HUDEP-2 (cell line): ENCODE measurements at regions not wholly inside any gene's neighbourhood (a gene's known extent, or its start where the extent isn't known, plus 50 kb on each side); places are given as distances from the start of the nearest gene placed in this dataset.

ENCODE experiments used
- DNase-seq, 76 experiments: peaks; one replicate each; lab custom pipeline; 2025; ENCODE audit not compliant: unreplicated experiment in 76 of 76; lab: John Stamatoyannopoulos, UW

DNA sequence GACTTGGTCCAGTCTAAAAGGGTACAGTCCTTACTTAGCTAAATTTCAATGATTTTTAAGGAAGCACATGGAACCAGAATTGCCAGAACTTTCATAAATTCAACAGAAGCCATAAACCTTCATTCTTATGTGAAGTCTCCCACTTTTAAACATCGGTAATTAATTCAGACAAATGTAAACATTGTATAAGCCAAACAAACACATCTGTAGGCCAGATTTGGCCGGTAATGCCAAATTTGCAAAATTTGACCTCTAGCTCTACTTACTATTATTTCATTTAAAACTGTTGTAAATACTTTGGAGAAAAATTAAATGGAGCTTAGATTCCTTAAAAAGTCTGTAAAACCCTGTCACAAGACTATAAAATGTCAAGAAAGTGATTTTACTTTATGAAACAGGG, 83.2 kb upstream of the GALNT5 start:
- DNase-seq, result no peak

- DNase-seq, result no peak
Measured at GRCh38 chr2:157176602-157177001, 80.9 kb upstream of the GALNT5 start.

DNA sequence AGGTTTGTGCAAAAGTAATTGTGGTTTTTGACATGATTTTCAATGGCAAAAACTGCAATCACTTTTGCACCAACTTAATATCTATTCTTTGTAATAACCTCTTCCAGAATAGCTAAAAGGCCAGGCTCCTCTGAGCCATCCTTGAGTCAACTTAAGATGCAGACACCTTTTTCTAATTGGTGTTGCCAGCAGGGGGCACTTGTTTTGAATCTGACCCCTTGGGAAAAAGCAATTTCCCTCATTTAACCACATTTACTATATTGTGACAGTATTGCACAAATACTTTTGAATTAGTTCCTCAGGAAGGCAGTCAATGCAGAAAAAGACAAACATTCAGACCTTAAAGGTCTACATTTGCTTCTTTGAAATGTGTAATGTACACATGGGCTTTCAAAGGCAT, 78.6 kb upstream of the GALNT5 start:
- peak in 3 of 76 experiments; percentile 3 to 19 (median 8) for DNase-seq

DNA sequence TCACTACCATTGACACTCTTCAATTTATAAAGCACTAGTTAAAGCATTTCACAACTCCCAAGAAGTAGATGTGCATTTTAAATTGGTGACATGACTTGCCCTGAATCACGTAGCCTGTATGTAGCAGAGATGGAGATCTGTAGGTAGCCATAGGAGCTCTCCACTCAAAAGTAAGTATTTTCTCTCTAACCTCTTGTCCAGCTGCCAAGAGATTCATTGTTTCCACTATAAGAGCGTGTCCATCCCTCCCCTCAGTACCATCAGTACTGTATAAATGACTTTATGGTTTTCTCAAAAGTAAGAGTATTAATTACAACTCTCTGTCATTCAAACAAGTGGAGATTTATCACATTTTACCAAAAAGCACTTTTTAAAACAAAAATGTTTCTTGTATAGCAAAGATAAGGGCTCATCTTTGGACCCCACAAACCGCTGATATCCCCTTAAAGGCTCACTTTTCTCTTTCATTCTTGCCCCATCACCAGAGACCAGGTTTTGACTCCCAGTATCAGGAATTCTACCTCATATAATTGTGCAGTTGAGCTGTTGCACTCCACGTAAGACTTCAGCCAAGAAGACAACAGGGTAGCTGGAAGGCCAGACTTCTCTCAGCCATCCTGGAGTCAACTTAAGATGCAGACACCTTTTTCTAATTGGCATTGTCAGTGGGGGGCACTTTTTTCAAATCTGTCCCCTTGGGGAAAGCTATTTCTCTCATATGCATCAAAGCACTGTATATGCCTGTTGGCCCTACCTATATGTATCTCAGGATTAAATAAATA, 78.0 kb upstream of the GALNT5 start:
- peak in 5 of 76 experiments; percentile 8 to 19 (median 14) for DNase-seq

DNA sequence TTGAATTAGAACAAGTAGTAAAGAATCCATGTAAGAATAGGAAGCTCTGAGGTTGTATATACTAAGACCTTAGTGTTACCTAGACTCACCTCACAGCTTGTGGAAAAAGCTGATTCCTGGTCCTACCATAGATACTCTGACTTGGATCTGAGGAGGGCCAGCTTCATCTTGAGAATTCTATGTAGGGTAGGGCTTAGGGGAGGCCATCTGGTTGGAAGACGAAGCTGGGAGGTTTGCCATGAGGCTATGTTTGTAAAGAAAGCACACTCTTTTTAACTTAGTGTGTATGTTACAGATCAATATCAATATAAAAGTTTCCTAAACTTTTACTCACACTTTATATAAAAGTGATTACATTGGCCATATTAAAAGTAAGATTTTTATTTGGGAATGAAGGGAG, 77.1 kb upstream of the GALNT5 start:
- DNase-seq, result no peak

GRCh38 chr2:157181234-157181633, 76.3 kb upstream of the GALNT5 start:
- DNase-seq, result peak in 3 of 76 experiments; percentile 5 to 8 (median 5)

DNA sequence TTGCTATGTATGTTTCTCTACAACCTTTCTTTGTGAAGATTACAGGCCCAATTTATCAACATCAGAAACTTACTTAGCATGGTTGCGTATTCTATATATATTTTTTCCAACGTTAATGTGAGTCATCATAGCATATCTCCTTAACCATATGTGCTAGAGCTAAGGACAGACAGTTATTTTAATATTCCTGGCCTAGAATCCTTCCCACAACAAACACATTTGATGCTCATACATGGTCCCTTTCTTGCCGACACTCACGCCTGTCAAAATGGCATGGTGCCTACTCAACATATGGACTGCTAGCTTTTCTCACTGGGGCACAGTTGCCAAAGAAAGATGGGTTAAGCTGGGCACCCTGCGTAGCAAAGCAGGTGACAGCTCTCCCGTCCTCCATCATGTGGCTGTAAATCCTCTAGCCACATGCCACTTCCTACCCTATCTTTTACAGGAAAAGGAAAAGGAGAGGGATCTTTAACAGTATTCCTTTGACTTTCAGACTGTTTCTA, 75.2 kb upstream of the GALNT5 start:
- DNase-seq, result peak in 12 of 76 experiments; percentile 4 to 57 (median 20)

DNA sequence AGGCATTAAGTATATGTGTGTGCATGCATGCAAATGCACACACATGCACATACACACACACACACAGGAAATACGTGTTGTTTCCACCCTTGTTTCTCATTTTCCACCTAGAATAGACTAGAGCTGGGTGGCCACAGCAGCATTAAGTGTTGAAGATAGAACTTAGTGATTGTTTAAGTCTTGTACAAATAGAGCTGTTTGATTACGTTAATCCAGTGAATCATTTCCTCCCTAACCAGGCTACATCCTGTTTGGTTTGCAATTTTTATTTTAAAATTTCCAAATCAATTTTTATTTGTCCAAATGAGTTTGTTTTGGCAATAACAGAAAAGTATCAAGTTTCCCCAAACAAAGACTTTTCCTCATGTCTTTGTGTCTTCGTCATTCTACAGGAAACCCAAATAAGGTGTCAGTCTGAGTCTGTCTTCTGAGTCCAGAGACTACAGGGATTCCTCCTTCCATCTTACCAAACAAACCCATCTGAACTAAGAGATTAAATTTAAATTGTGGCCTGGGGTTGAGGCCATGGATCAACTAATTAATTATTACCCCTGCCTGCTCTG, 74.6 kb upstream of the GALNT5 start:
- no peak for DNase-seq

GRCh38 chr2:157184161-157184895, 73.2 kb upstream of the GALNT5 start:
- DNase-seq, result no peak

GRCh38 chr2:157185476-157186227, 71.9 kb upstream of the GALNT5 start:
- DNase-seq, result no peak

GRCh38 chr2:157190151-157190550, 67.4 kb upstream of the GALNT5 start:
- no peak for DNase-seq

GRCh38 chr2:157191186-157191585, 66.3 kb upstream of the GALNT5 start:
- DNase-seq, result no peak

- DNase-seq, result no peak
Measured at GRCh38 chr2:157192445-157193423, 64.8 kb upstream of the GALNT5 start.

GRCh38 chr2:157193461-157193860, 64.0 kb upstream of the GALNT5 start:
- no peak for DNase-seq

GRCh38 chr2:157194097-157194688, 63.3 kb upstream of the GALNT5 start:
- DNase-seq, result peak in 30 of 76 experiments; percentile 1 to 59 (median 24)

DNA sequence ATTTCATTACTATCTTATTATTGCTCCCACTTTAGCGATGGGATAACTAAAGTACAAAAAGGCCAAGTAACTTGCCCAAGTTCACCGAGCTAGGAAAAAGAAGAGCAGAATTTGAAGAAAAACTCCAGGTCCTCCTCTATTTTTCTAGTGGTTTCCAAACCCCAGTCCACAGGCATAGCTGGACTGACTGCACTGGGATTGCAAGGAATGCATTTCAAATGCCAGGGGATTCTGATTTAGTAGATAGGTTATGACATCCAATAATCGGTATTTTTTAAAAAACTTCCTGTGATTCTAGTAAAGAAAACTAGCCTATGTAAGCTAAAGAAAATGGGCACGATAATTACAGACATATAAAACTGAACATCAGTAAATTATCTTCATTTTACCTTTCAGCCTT, 62.7 kb upstream of the GALNT5 start:
- no peak for DNase-seq

- DNase-seq, result no peak
Measured at GRCh38 chr2:157196956-157197355, 60.5 kb upstream of the GALNT5 start.

DNA sequence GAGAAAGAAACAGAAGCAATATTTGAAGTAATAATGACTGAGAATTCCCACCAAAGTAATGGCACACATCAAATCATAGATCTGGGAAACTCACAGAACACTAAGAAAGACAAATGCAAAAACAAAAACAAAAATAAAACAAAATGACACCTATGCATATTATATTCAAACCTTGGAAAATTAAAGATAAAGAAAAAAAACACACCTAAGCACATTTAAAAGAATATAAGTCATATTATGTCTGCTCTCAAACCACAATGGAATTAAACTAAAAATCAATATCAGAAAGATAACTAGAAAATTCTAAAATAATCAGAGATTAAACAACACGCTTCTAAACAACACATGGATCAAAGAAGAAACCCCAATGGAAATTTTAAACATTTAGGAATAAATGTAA, 59.7 kb upstream of the GALNT5 start:
- no peak for DNase-seq

- DNase-seq, result no peak
Measured at GRCh38 chr2:157203651-157204050, 53.9 kb upstream of the GALNT5 start.
